ENCODE measurements at regions not wholly inside any gene's neighbourhood (a gene's known extent, or its start where the extent isn't known, plus 50 kb on each side); places are given as distances from the start of the nearest gene placed in this dataset.

- DNase-seq: no peak
These were observed 66.7 kb downstream of the CD164 start for GRCh38 chr6:109315341-109316110.

GRCh38 chr6:109314313-109314712, 68.0 kb downstream of the CD164 start:
- DNase-seq: no peak

- no peak for DNase-seq
These were observed 69.1 kb downstream of the CD164 start for GRCh38 chr6:109313139-109313538.

GRCh38 chr6:109311471-109311870, 70.8 kb downstream of the CD164 start:
- no peak for DNase-seq

- DNase-seq: no peak
These were observed 72.3 kb downstream of the CD164 start for GRCh38 chr6:109309917-109310316.

- no peak for DNase-seq
These were observed 74.2 kb downstream of the CD164 start for GRCh38 chr6:109308018-109308492.

GRCh38 chr6:109306733-109307132, 75.5 kb downstream of the CD164 start:
- no peak for DNase-seq

GRCh38 chr6:109305028-109305427, 77.2 kb downstream of the CD164 start:
- no peak for DNase-seq

GRCh38 chr6:109304284-109305015, 77.8 kb downstream of the CD164 start:
- DNase-seq: no peak

GRCh38 chr6:109303640-109304283, 78.5 kb downstream of the CD164 start:
- DNase-seq: no peak

GRCh38 chr6:109303164-109303563, 79.1 kb downstream of the CD164 start:
- DNase-seq: no peak

GRCh38 chr6:109302176-109302575, 80.1 kb downstream of the CD164 start:
- DNase-seq: no peak

GRCh38 chr6:109301418-109301817, 80.8 kb downstream of the CD164 start:
- no peak for DNase-seq

GRCh38 chr6:109300874-109301273, 81.4 kb downstream of the CD164 start:
- no peak for DNase-seq

GRCh38 chr6:109299776-109300564, 82.3 kb downstream of the CD164 start:
- DNase-seq: no peak

GRCh38 chr6:109299265-109299607, 83.0 kb downstream of the CD164 start:
- no peak for DNase-seq

- DNase-seq: no peak
These were observed 83.5 kb downstream of the CD164 start for GRCh38 chr6:109298605-109299264.

GRCh38 chr6:109297406-109298110, 84.7 kb downstream of the CD164 start:
- DNase-seq: no peak

- no peak for DNase-seq
These were observed 85.3 kb downstream of the CD164 start for GRCh38 chr6:109296971-109297372.

- DNase-seq: peak; percentile 86
These were observed 85.8 kb downstream of the CD164 start for GRCh38 chr6:109296452-109296851.

- DNase-seq: no peak
These were observed 86.5 kb downstream of the CD164 start for GRCh38 chr6:109295774-109296156.
